Peyer's patch (tissue), 4 donors: ENCODE measurements at regions not wholly inside any gene's neighbourhood (a gene's known extent, or its start where the extent isn't known, plus 50 kb on each side); places are given as distances from the start of the nearest gene placed in this dataset.

Experiments used
- CTCF ChIP-seq, 6 experiments: fragments of 450-650 bp in 4 of 6; fragments of 200-600 bp in 2 of 6; sonication (generic) in 1 of 6; IDR thresholded peaks; one replicate each; pipeline ENCODE4 v1.5.1; 2017 to 2019; ENCODE audit warnings: antibody characterized with exemption in 6 of 6, mild to moderate bottlenecking in 3 of 6, moderate library complexity in 1 of 6
- POLR2A ChIP-seq, 2 donors: fragments of 450-650 bp; IDR thresholded peaks; one replicate each; pipeline ENCODE4 v1.5.1; 2017; ENCODE audit warnings: antibody characterized with exemption in 2 of 2, mild to moderate bottlenecking in 2 of 2, moderate library complexity in 2 of 2

- no peak for TF ChIP-seq POLR2A (IDR thresholded peaks at IDR 0.05)
- no peak for TF ChIP-seq CTCF (IDR thresholded peaks at IDR 0.05)
These were observed 112.0 kb upstream of the CLEC14A start for GRCh38 chr14:38367922-38368321.
